Hepatocyte (in vitro differentiated cells): ENCODE measurements at regions not wholly inside any gene's neighbourhood (a gene's known extent, or its start where the extent isn't known, plus 50 kb on each side); places are given as distances from the start of the nearest gene placed in this dataset.

Source experiments
- DNase-seq: peaks from one replicate; pipeline ENCODE4 v3.0.0-alpha.2; 2016; ENCODE audit warnings: low spot score
- H2AFZ ChIP-seq: fragments of 200-600 bp; sonication (generic); 2 replicates; pipeline ENCODE4 v1.6.0; 2016; ENCODE audit warnings: antibody characterized with exemption, mild to moderate bottlenecking
- H3K27ac ChIP-seq: fragments of 200-600 bp; sonication (generic); 2 replicates; pipeline ENCODE4 v1.5.1; 2016; ENCODE audit warnings: mild to moderate bottlenecking
- H3K27me3 ChIP-seq: fragments of 200-600 bp; sonication (generic); 2 replicates; pipeline ENCODE4 v1.6.1; 2016
- H3K36me3 ChIP-seq: fragments of 200-600 bp; sonication (generic); replicated peaks from 2 replicates; pipeline ENCODE4 v1.5.1; 2016; ENCODE audit warnings: low read depth; ENCODE audit not compliant: insufficient read depth
- H3K4me1 ChIP-seq: fragments of 200-600 bp; sonication (generic); 2 replicates; pipeline ENCODE4 v1.5.1; 2016; ENCODE audit warnings: mild to moderate bottlenecking, moderate library complexity; ENCODE audit not compliant: insufficient read depth
- H3K4me2 ChIP-seq: fragments of 200-600 bp; sonication (generic); 2 replicates; pipeline ENCODE4 v1.6.0; 2016
- H3K4me3 ChIP-seq: fragments of 200-600 bp; sonication (generic); 2 replicates; pipeline ENCODE4 v1.5.1; 2016; ENCODE audit warnings: mild to moderate bottlenecking
- H3K79me2 ChIP-seq: fragments of 200-600 bp; sonication (generic); 2 replicates; pipeline ENCODE4 v1.6.0; 2017; ENCODE audit warnings: mild to moderate bottlenecking
- H3K9me2 ChIP-seq: fragments of 200-600 bp; sonication (generic); replicated peaks from 2 replicates; pipeline ENCODE4 v1.6.0; 2017; ENCODE audit warnings: mild to moderate bottlenecking; ENCODE audit not compliant: insufficient read depth
- H3K9me3 ChIP-seq: fragments of 200-600 bp; sonication (generic); 2 replicates; pipeline ENCODE4 v1.5.1; 2016; ENCODE audit warnings: low read depth, mild to moderate bottlenecking
- H4K20me1 ChIP-seq: fragments of 200-600 bp; sonication (generic); 2 replicates; pipeline ENCODE4 v1.6.0; 2016; ENCODE audit warnings: mild to moderate bottlenecking; ENCODE audit not compliant: insufficient read depth, poor library complexity, severe bottlenecking
- EZH2 ChIP-seq: fragments of 200-600 bp; sonication (generic); IDR thresholded peaks from 2 replicates; pipeline ENCODE4 v1.6.1; 2016; ENCODE audit warnings: antibody characterized with exemption, mild to moderate bottlenecking, borderline replicate concordance
- EZH2phosphoT487 ChIP-seq: fragments of 200-600 bp; sonication (generic); IDR thresholded peaks from one replicate; pipeline ENCODE4 v1.6.1; 2018; ENCODE audit warnings: antibody characterized with exemption, mild to moderate bottlenecking, low read depth, moderate library complexity; ENCODE audit not compliant: unreplicated experiment, severe bottlenecking
- WGBS: methylation state at CpG from one replicate; pipeline ENCODE4 v1.1.6; 2016; ENCODE audit warnings: low lambda C conversion rate; ENCODE audit errors: missing lambda C conversion rate; 5-methylcytosine and 5-hydroxymethylcytosine counted together
- TF ChIP-seq, protein P1 (sequence below): fragments of 200-600 bp; sonication (generic); IDR thresholded peaks from 2 replicates; pipeline ENCODE4 v1.5.1; 2016; ENCODE audit warnings: antibody characterized with exemption, mild to moderate bottlenecking; ENCODE audit not compliant: poor library complexity

- H3K4me1 ChIP-seq: peaks cover 6% of the 10 kb centered on the region
- 85% methylated on average over 4 of the region's 4 CpGs for WGBS
- no peaks in the 10 kb centered on the region for H4K20me1 ChIP-seq
- no peaks in the 10 kb centered on the region for H3K9me2 ChIP-seq
- no peaks in the 10 kb centered on the region for H3K36me3 ChIP-seq
- no peak overlapping the region for H3K27ac ChIP-seq
- no peak overlapping the region for H3K4me3 ChIP-seq
- H3K27me3 ChIP-seq: no peaks in the 10 kb centered on the region
- no peaks in the 10 kb centered on the region for H3K9me3 ChIP-seq
- DNase-seq: no peak
- H3K79me2 ChIP-seq: no peaks in the 10 kb centered on the region
- TF ChIP-seq, protein P1, sequence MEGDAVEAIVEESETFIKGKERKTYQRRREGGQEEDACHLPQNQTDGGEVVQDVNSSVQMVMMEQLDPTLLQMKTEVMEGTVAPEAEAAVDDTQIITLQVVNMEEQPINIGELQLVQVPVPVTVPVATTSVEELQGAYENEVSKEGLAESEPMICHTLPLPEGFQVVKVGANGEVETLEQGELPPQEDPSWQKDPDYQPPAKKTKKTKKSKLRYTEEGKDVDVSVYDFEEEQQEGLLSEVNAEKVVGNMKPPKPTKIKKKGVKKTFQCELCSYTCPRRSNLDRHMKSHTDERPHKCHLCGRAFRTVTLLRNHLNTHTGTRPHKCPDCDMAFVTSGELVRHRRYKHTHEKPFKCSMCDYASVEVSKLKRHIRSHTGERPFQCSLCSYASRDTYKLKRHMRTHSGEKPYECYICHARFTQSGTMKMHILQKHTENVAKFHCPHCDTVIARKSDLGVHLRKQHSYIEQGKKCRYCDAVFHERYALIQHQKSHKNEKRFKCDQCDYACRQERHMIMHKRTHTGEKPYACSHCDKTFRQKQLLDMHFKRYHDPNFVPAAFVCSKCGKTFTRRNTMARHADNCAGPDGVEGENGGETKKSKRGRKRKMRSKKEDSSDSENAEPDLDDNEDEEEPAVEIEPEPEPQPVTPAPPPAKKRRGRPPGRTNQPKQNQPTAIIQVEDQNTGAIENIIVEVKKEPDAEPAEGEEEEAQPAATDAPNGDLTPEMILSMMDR: no peak
- no peak for TF ChIP-seq EZH2phosphoT487
- H3K4me2 ChIP-seq: no peak overlapping the region
- no peak overlapping the region for H2AFZ ChIP-seq
Observed at GRCh38 chr10:79012567-79012966, 56.2 kb upstream of the ZMIZ1 start.

GRCh38 chr10:79013406-79013987 lies 55.3 kb upstream of the ZMIZ1 start:
- Histone ChIP-seq H3K4me1 (peaks cover 6% of the 10 kb centered on the region), H3K9me3 (no peaks in the 10 kb centered on the region), H3K4me3 (no peak overlapping the region), H3K36me3 (no peaks in the 10 kb centered on the region), H3K79me2 (no peaks in the 10 kb centered on the region), H3K4me2 (no peak overlapping the region), H4K20me1 (no peaks in the 10 kb centered on the region), H3K9me2 (no peaks in the 10 kb centered on the region), H3K27ac (no peak overlapping the region), H2AFZ (no peak overlapping the region), H3K27me3 (no peaks in the 10 kb centered on the region)
- 78% methylated on average over 12 of the region's 12 CpGs for WGBS
- DNase-seq: no peak
- TF ChIP-seq, protein P1: no peak
- TF ChIP-seq EZH2: no peak
- TF ChIP-seq EZH2phosphoT487: no peak

- no peak overlapping the region for H3K4me2 ChIP-seq
- 100% methylated on average over 1 of the region's 1 CpG for WGBS
Observed at GRCh38 chr10:79014796-79015195, 54.0 kb upstream of the ZMIZ1 start.

More at GRCh38 chr10:79014796-79015195, 54.0 kb upstream of the ZMIZ1 start:
- H3K4me3 ChIP-seq: no peak overlapping the region
- H3K36me3 ChIP-seq: no peaks in the 10 kb centered on the region
- no peak overlapping the region for H3K27ac ChIP-seq
- peaks cover 6% of the 10 kb centered on the region for H3K4me1 ChIP-seq
- no peak for TF ChIP-seq EZH2
- TF ChIP-seq, protein P1: no peak
- TF ChIP-seq EZH2phosphoT487: no peak
- DNase-seq: no peak
- no peaks in the 10 kb centered on the region for H3K9me2 ChIP-seq
- H3K9me3 ChIP-seq: no peaks in the 10 kb centered on the region
- no peaks in the 10 kb centered on the region for H3K79me2 ChIP-seq
- H3K27me3 ChIP-seq: no peaks in the 10 kb centered on the region
- no peaks in the 10 kb centered on the region for H4K20me1 ChIP-seq
- no peak overlapping the region for H2AFZ ChIP-seq
